ENCODE measurements at regions not wholly inside any gene's neighbourhood (a gene's known extent, or its start where the extent isn't known, plus 50 kb on each side); places are given as distances from the start of the nearest gene placed in this dataset.

GRCh38 chr14:85296456-85297210 is 233.3 kb upstream of the FLRT2 start:
- TF ChIP-seq, protein P1, sequence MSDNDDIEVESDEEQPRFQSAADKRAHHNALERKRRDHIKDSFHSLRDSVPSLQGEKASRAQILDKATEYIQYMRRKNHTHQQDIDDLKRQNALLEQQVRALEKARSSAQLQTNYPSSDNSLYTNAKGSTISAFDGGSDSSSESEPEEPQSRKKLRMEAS (CRISPR knock-in tag; IDR thresholded peaks at IDR 0.05): no peak
- no peak for TF ChIP-seq CTCF (IDR thresholded peaks at IDR 0.05)

Data from WTC11 (cell line).